Endothelial cell of umbilical vein (primary cell): ENCODE measurements at regions not wholly inside any gene's neighbourhood (a gene's known extent, or its start where the extent isn't known, plus 50 kb on each side); places are given as distances from the start of the nearest gene placed in this dataset.

Source experiments
- BruUV-seq: library from RNA; stranded (reverse); fragments of 400-500 nt; replicated peaks from 2 replicates; lab custom pipeline; 2021; lab: Mats Ljungman, UMichigan
- CTCF ChIA-PET: fragments of 300-600, 350-600 bp; sonication (Branson Sonifier 250); formaldehyde crosslinking; loops from one replicate; lab custom pipeline; 2021; ENCODE audit warnings: antibody characterized with exemption, inconsistent platforms; lab: Charles Lee
- POLR2A ChIA-PET: fragments of 300-600, 350-600 bp; sonication (Branson Sonifier 250); formaldehyde crosslinking; loops from one replicate; lab custom pipeline; 2021; ENCODE audit warnings: antibody characterized with exemption, inconsistent platforms; lab: Charles Lee
- DNase-seq: peaks from one replicate; pipeline ENCODE4 v3.0.0-alpha.2; 2011; ENCODE audit warnings: low read depth, low spot score
- FAIRE-seq: peaks from 2 replicates; lab custom pipeline; 2011; peaks lifted over from hg19 to GRCh38; lab: Jason Lieb, UNC
- H2AFZ ChIP-seq: 2 replicates; pipeline ENCODE4 v1.6.0; 2012; ENCODE audit warnings: low read depth, low read length, control low read depth, inconsistent platforms
- H3K27ac ChIP-seq: 2 replicates; pipeline ENCODE4 v1.5.1; 2011; ENCODE audit warnings: low read depth, mild to moderate bottlenecking, control low read depth, low read length, moderate library complexity; ENCODE audit not compliant: insufficient read depth
- H3K27me3 ChIP-seq, 2 experiments: 2 replicates each; pipeline versions ENCODE4 v1.6.0 to v1.6.1; 2011; ENCODE audit warnings: low read length in 2 of 2, mixed read lengths in 1 of 2; ENCODE audit not compliant: control insufficient read depth in 2 of 2, insufficient read depth in 2 of 2
- H3K36me3 ChIP-seq, 2 experiments: 2 replicates in 1 of 2; 3 replicates in 1 of 2; pipeline ENCODE4 v1.5.1; 2011; ENCODE audit warnings: low read length in 2 of 2, mild to moderate bottlenecking in 1 of 2, moderate library complexity in 1 of 2; ENCODE audit not compliant: control insufficient read depth in 2 of 2, insufficient read depth in 2 of 2; ENCODE audit errors: extremely low read depth in 1 of 2
- H3K4me1 ChIP-seq: 3 replicates; pipeline ENCODE4 v1.5.1; 2011; ENCODE audit warnings: mild to moderate bottlenecking, low read length; ENCODE audit not compliant: control insufficient read depth, insufficient read depth; ENCODE audit errors: extremely low read depth
- H3K4me2 ChIP-seq: 2 replicates; pipeline ENCODE4 v1.6.1; 2011; ENCODE audit warnings: low read length, control low read depth, mixed read lengths; ENCODE audit not compliant: insufficient read depth
- H3K4me3 ChIP-seq, 3 experiments: fragments of 200-600 bp in 1 of 3; sonication (generic), shearing (Covaris generic) in 1 of 3; replicated peaks in 1 of 3; 2 replicates each; pipeline ENCODE4 v1.5.1; 2011 to 2016; ENCODE audit warnings: control low read depth in 3 of 3, low read length in 3 of 3, mild to moderate bottlenecking in 2 of 3, inconsistent platforms in 1 of 3, low read depth in 1 of 3, moderate library complexity in 1 of 3; ENCODE audit not compliant: insufficient read depth in 1 of 3
- H3K79me2 ChIP-seq: 2 replicates; pipeline ENCODE4 v1.6.0; 2012; ENCODE audit warnings: low read length, inconsistent platforms; ENCODE audit not compliant: control insufficient read depth, insufficient read depth
- H3K9ac ChIP-seq: replicated peaks from 2 replicates; pipeline ENCODE3; 2011; ENCODE audit warnings: low read length, control low read depth; ENCODE audit not compliant: insufficient read depth; ENCODE audit errors: extremely low read depth
- H3K9me1 ChIP-seq: replicated peaks from 3 replicates; pipeline ENCODE4 v1.6.0; 2011; ENCODE audit warnings: mild to moderate bottlenecking, low read length; ENCODE audit not compliant: control insufficient read depth, insufficient read depth; ENCODE audit errors: extremely low read depth
- H3K9me3 ChIP-seq: replicated peaks from 2 replicates; pipeline ENCODE4 v1.5.1; 2012; ENCODE audit warnings: low read length, inconsistent platforms; ENCODE audit not compliant: control insufficient read depth, insufficient read depth
- H4K20me1 ChIP-seq: replicated peaks from 2 replicates; pipeline ENCODE3; 2011; ENCODE audit warnings: mild to moderate bottlenecking, low read length; ENCODE audit not compliant: control insufficient read depth, insufficient read depth; ENCODE audit errors: extremely low read depth
- CTCF ChIP-seq, 2 donors: IDR thresholded peaks; 1 replicate in 1 of 2; 2 replicates in 1 of 2; pipeline ENCODE4 v1.5.1; 2011; ENCODE audit warnings: low read length in 2 of 2, mild to moderate bottlenecking in 2 of 2, moderate library complexity in 2 of 2, control low read depth in 1 of 2, inconsistent platforms in 1 of 2, low read depth in 1 of 2; ENCODE audit not compliant: insufficient read depth in 1 of 2; ENCODE audit errors: extremely low read depth in 1 of 2
- EZH2 ChIP-seq: IDR thresholded peaks from 2 replicates; pipeline ENCODE4 v1.6.1; 2012; ENCODE audit warnings: borderline replicate concordance, low read depth, mild to moderate bottlenecking, moderate library complexity, low read length, inconsistent platforms; ENCODE audit not compliant: severe bottlenecking
- FOS ChIP-seq: IDR thresholded peaks from 2 replicates; pipeline ENCODE4 v1.6.1; 2011; ENCODE audit warnings: mild to moderate bottlenecking, low read length, moderate library complexity, borderline replicate concordance; ENCODE audit not compliant: insufficient read depth
- GATA2 ChIP-seq: IDR thresholded peaks from 2 replicates; pipeline ENCODE4 v1.7.0; 2011; ENCODE audit warnings: low read depth, mild to moderate bottlenecking, moderate library complexity, mixed read lengths, low read length; ENCODE audit not compliant: insufficient read length, insufficient read depth
- JUN ChIP-seq: IDR thresholded peaks from 2 replicates; pipeline ENCODE4 v1.6.1; 2011; ENCODE audit warnings: borderline replicate concordance, low read depth; ENCODE audit not compliant: insufficient read length, insufficient read depth
- MAX ChIP-seq: IDR thresholded peaks from 2 replicates; pipeline ENCODE4 v1.6.1; 2011; ENCODE audit not compliant: insufficient read depth, insufficient read length
- MYC ChIP-seq: IDR thresholded peaks from one replicate; pipeline ENCODE4 v1.6.1; 2011; ENCODE audit warnings: mild to moderate bottlenecking, low read depth, low read length
- POLR2A ChIP-seq: IDR thresholded peaks from 2 replicates; pipeline ENCODE4 v1.6.1; 2012; ENCODE audit warnings: low read depth, mild to moderate bottlenecking, control low read depth, low read length
- POLR2AphosphoS5 ChIP-seq: IDR thresholded peaks from 2 replicates; pipeline ENCODE4 v1.6.1; 2012; ENCODE audit warnings: low read depth, mild to moderate bottlenecking, control low read depth, low read length, moderate library complexity; ENCODE audit not compliant: insufficient read depth
- dilution Hi-C: fragments of 300-500 bp; cut with MboI; formaldehyde crosslinking; loops from one replicate; pipeline ENCODE4 v1.15.0; 2019; ENCODE audit warnings: low sequenced_read_pairs; ENCODE audit not compliant: extremely low pct_ligation_motif_present
- intact Hi-C: fragments of 100-400 bp; cut with micrococcal nuclease; formaldehyde crosslinking; loops from one replicate; pipeline ENCODE4 v1.10.0; 2022

GRCh38 chr5:85931220-85931619 is 686.5 kb upstream of the COX7C start:
- ChIA-PET CTCF (no interaction called here), POLR2A (no interaction called here)
- Histone ChIP-seq H3K36me3 (no peaks in the 10 kb centered on the region), H3K4me2 (no peak overlapping the region), H3K9me3 (peaks cover 5% of the 10 kb centered on the region), H3K4me3 (no peak overlapping the region), H3K4me1 (no peaks in the 10 kb centered on the region), H3K79me2 (no peaks in the 10 kb centered on the region), H3K9ac (no peak overlapping the region), H3K9me1 (no peaks in the 10 kb centered on the region), H4K20me1 (no peaks in the 10 kb centered on the region), H3K27ac (no peak overlapping the region), H3K27me3 (no peaks in the 10 kb centered on the region), H2AFZ (no peak overlapping the region)
- intact Hi-C loops = no loop called here
- dilution Hi-C loops = no loop called here
- DNase-seq (no peak), FAIRE-seq (no peak)
- no peak for TF ChIP-seq MAX
- no peak for TF ChIP-seq CTCF (IDR thresholded peaks at IDR 0.05; ENCODE audit: extremely low read depth in 1 of 2, insufficient read depth in 1 of 2, low read depth in 1 of 2, low read length in 2 of 2)
- no peak for TF ChIP-seq FOS
- no peak for TF ChIP-seq GATA2
- TF ChIP-seq POLR2AphosphoS5 = no peak
- no TSS peak for BruUV-seq

- H3K4me3 ChIP-seq = no peak overlapping the region
- no peaks in the 10 kb centered on the region for H3K4me1 ChIP-seq
- no peaks in the 10 kb centered on the region for H4K20me1 ChIP-seq
- no peak overlapping the region for H3K4me2 ChIP-seq
- no peaks in the 10 kb centered on the region for H3K36me3 ChIP-seq
- CTCF ChIA-PET = no interaction called here
- no peak for TF ChIP-seq GATA2
- no peak for TF ChIP-seq POLR2A
- no peak for TF ChIP-seq MYC
- no peak for TF ChIP-seq JUN
- no peak for TF ChIP-seq FOS
- no peak for TF ChIP-seq POLR2AphosphoS5
- no peak for TF ChIP-seq EZH2
- H3K27me3 ChIP-seq = no peaks in the 10 kb centered on the region
- no peak for FAIRE-seq
- H2AFZ ChIP-seq = no peak overlapping the region
- POLR2A ChIA-PET = no interaction called here
- DNase-seq = no peak
- no peak overlapping the region for H3K27ac ChIP-seq
- BruUV-seq = no TSS peak
- intact Hi-C loops (no loop called here), dilution Hi-C loops (no loop called here)
- H3K79me2 ChIP-seq = no peaks in the 10 kb centered on the region
- no peak overlapping the region for H3K9ac ChIP-seq
- peaks cover 3% of the 10 kb centered on the region for H3K9me3 ChIP-seq
- H3K9me1 ChIP-seq = no peaks in the 10 kb centered on the region
Measured at GRCh38 chr5:85938201-85938600, 679.5 kb upstream of the COX7C start.
